ENCODE measurements at regions not wholly inside any gene's neighbourhood (a gene's known extent, or its start where the extent isn't known, plus 50 kb on each side); places are given as distances from the start of the nearest gene placed in this dataset.

DNA sequence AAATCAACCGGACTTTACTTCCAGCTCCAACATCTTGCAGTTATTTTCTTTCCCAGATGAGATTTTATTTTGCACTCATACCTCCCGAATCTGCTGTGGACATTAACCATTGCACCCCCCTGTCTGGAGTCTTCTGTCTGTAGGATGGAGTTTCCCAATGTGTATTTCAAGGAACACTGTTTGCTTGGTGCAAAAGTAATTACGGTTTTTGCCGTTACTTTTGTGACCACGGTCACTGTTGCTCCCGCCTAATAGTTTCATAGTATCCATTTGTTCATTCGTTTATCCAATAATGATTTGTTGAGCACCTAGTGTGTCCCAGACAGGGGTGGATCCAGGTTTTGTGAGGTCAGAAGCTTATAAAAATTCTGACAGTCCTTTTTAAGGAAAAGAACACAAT lies 90.3 kb upstream of the BCL11A start:
- Mint-ChIP-seq H3K27ac (no peak overlapping the region), H3K4me3 (no peak overlapping the region), H3K36me3 (ENCODE audit: insufficient read depth in 1 of 3, low read depth in 3 of 3) (no peaks in the 10 kb centered on the region), H3K27me3 (ENCODE audit: low read depth) (peaks cover 2% of the 10 kb centered on the region; the same call in 1 of the 2 replicates), H3K4me1 (peaks cover 8 to 11% of the 10 kb centered on the region in 2 experiments), H3K9me3 (no peaks in the 10 kb centered on the region)
- no peak overlapping the region for H3K14ac ChIP-seq (ENCODE audit: insufficient read depth, low read length)
- H3K27me3 ChIP-seq (ENCODE audit: insufficient read depth, low read length): no peaks in the 10 kb centered on the region
- no peak overlapping the region for H4K8ac ChIP-seq (replicated peaks; ENCODE audit: insufficient read length, low read depth, low read length)
- H3K9ac ChIP-seq (ENCODE audit: extremely low read depth, insufficient read length, low read length): no peak overlapping the region
- no CpG with 5 or more reads among the region's 7 CpGs for WGBS (ENCODE audit: extremely low coverage, insufficient read length, low lambda C conversion rate)
- H3K56ac ChIP-seq (ENCODE audit: insufficient read length, low read depth, low read length): no peak overlapping the region
- no peaks in the 10 kb centered on the region for H3K79me1 ChIP-seq (ENCODE audit: insufficient read depth, low read depth, low read length, poor library complexity, severe bottlenecking)
- H2BK15ac ChIP-seq (ENCODE audit: low read depth, low read length): no peak overlapping the region
- H3K27ac ChIP-seq (ENCODE audit: insufficient read length, low read depth, low read length): no peak overlapping the region
- H3K4ac ChIP-seq (ENCODE audit: low read depth, low read length): no peak overlapping the region
- no peak overlapping the region for H4K91ac ChIP-seq (ENCODE audit: insufficient read length, low read depth, low read length)
- DNase-seq: no peak
- no peaks in the 10 kb centered on the region for H3K23me2 ChIP-seq (ENCODE audit: insufficient read length, low read depth, low read length, poor library complexity, severe bottlenecking)
- H3K4me1 ChIP-seq (ENCODE audit: insufficient read depth, low read length): 0 out of 2 replicates have a peak, but pooled peaks cover under 1% of the 10 kb centered on the region
- no peak overlapping the region for H3K23ac ChIP-seq (ENCODE audit: insufficient read length, low read depth, low read length)
- no peaks in the 10 kb centered on the region for H3K79me2 ChIP-seq (ENCODE audit: insufficient read depth, low read length)
- no peak overlapping the region for H2AK5ac ChIP-seq (ENCODE audit: insufficient read length, low read length)
- no peak overlapping the region for H2BK20ac ChIP-seq (ENCODE audit: low read depth, low read length, poor library complexity, severe bottlenecking)
- H2BK120ac ChIP-seq (ENCODE audit: low read depth, low read length, poor library complexity, severe bottlenecking): no peak overlapping the region
- no peak overlapping the region for H2AFZ ChIP-seq (ENCODE audit: low read length)
- no peaks in the 10 kb centered on the region for H4K20me1 ChIP-seq (ENCODE audit: control insufficient read depth, insufficient read depth, insufficient read length)
- no peak overlapping the region for H3K18ac ChIP-seq (ENCODE audit: insufficient read length, low read depth, low read length)
- no peak overlapping the region for H2BK12ac ChIP-seq (ENCODE audit: insufficient read length, low read depth, low read length)
- H4K5ac ChIP-seq (ENCODE audit: insufficient read length, low read depth, low read length): no peak overlapping the region
- TF ChIP-seq, protein P1, sequence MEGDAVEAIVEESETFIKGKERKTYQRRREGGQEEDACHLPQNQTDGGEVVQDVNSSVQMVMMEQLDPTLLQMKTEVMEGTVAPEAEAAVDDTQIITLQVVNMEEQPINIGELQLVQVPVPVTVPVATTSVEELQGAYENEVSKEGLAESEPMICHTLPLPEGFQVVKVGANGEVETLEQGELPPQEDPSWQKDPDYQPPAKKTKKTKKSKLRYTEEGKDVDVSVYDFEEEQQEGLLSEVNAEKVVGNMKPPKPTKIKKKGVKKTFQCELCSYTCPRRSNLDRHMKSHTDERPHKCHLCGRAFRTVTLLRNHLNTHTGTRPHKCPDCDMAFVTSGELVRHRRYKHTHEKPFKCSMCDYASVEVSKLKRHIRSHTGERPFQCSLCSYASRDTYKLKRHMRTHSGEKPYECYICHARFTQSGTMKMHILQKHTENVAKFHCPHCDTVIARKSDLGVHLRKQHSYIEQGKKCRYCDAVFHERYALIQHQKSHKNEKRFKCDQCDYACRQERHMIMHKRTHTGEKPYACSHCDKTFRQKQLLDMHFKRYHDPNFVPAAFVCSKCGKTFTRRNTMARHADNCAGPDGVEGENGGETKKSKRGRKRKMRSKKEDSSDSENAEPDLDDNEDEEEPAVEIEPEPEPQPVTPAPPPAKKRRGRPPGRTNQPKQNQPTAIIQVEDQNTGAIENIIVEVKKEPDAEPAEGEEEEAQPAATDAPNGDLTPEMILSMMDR (conservative IDR thresholded peaks at IDR 0.05): no peak
- H3T11ph ChIP-seq (ENCODE audit: low read length): no peak overlapping the region
- no peak overlapping the region for H3K4me2 ChIP-seq (ENCODE audit: insufficient read depth, insufficient read length, low read length)
- no peaks in the 10 kb centered on the region for H3K9me3 ChIP-seq (ENCODE audit: control insufficient read depth, low read depth, low read length)
- no peak overlapping the region for H2BK5ac ChIP-seq (ENCODE audit: insufficient read length, low read length)

Data from H9 (cell line).